WI38 (cell line): ENCODE measurements at regions not wholly inside any gene's neighbourhood (a gene's known extent, or its start where the extent isn't known, plus 50 kb on each side); places are given as distances from the start of the nearest gene placed in this dataset.

Experiments
- H3K4me3 ChIP-seq: 2 replicates; pipeline ENCODE4 v1.5.1; 2011; ENCODE audit warnings: low read depth, mild to moderate bottlenecking, control low read depth, low read length
- CTCF ChIP-seq: IDR thresholded peaks from 2 replicates; pipeline ENCODE4 v1.5.1; 2012; ENCODE audit warnings: low read depth, mild to moderate bottlenecking, control low read depth, low read length

GRCh38 chr20:40806929-40807820 is 118.1 kb upstream of the MAFB start:
- no peak overlapping the region for H3K4me3 ChIP-seq
- no peak for TF ChIP-seq CTCF

GRCh38 chr20:40807821-40808170 is 118.8 kb upstream of the MAFB start:
- no peak overlapping the region for H3K4me3 ChIP-seq
- TF ChIP-seq CTCF = no peak

DNA sequence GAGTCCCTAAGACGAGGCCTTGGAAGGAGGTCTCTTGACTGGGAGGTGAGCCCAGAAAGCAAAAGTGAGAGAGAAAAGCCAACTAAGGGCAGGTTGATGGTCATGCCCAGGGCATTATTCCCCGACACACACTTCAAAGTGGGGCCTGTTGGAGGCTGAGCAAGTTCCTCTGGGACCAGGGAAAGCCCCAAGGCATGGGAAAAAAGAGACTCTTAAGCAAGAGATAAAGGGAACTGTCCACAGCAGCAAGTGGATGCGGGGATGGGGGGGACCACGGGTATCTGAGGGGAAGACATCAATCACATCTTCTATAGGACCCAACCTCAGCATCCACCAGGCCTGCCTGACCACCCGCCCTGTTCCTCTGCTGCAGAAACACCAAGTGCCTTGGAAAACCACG is 119.9 kb upstream of the MAFB start:
- no peak for TF ChIP-seq CTCF

DNA sequence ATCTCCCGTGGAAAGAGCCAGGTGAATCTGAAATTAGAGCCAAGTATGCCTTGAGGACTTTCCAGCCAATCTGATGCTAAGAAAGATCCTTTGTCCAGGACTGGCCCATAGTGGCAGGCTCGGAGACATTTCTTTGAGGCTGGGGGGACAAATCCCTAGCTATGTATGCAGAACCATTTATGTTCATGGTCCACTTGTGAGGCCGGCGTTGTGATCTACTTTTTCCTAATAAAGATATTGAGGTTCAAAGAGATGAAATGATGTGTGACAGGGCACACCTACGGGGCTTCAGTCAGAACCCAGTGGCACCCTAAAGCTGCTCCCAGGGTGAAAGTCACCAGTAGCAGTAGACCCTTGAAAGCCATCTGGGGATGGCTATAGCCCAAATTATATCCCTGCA is 120.3 kb upstream of the MAFB start:
- no peak overlapping the region for H3K4me3 ChIP-seq
- TF ChIP-seq CTCF = no peak

More for the DNA sequence above, 119.9 kb upstream of the MAFB start:
- no peak overlapping the region for H3K4me3 ChIP-seq

DNA sequence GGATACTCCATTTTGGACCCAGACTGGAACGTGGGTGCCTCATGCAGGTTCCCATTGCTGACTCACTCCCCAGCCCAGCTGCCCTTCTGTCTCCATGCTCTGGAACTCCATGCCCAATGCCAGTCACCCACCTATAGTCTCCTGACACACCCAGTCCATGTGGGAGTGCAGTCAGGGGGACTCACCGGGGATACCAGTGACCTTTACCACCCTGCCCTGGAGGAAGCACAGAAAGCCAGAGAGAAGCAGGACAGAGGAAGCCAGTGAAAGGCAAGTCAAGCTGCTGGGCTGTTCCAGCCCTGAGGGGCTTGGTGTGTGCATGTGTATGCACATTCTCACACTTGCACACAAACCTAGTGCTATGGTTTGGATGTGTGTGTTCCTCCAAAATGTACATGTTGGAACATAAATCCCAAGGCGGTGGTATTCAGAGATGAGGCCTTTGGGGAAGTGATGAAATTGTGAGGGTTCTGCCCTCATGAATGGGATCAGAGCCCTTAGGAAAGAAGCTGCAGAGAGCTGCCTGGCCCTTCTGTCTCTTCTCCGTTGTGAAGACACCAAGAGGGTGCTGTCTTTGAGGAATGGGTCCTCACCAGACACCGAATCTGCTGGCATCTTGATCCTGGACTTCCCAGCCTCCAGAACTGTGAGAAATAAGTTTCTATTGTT is 121.4 kb upstream of the MAFB start:
- TF ChIP-seq CTCF = no peak

GRCh38 chr20:40811004-40811403 is 122.0 kb upstream of the MAFB start:
- H3K4me3 ChIP-seq = no peak overlapping the region
- TF ChIP-seq CTCF = no peak

More for the DNA sequence above, 121.4 kb upstream of the MAFB start:
- no peak overlapping the region for H3K4me3 ChIP-seq
